MM.1S (cell line): ENCODE measurements at regions not wholly inside any gene's neighbourhood (a gene's known extent, or its start where the extent isn't known, plus 50 kb on each side); places are given as distances from the start of the nearest gene placed in this dataset.

Experiments used
- EZH2 ChIP-seq: fragments of 300-600 bp; sonication (generic); optimal IDR thresholded peaks from 2 replicates; pipeline ENCODE3; 2017; ENCODE audit warnings: low read depth, mild to moderate bottlenecking, antibody characterized with exemption, low read length, mixed read lengths
- EZH2phosphoT487 ChIP-seq: fragments of 300-600 bp; sonication (generic); IDR thresholded peaks from 2 replicates; pipeline ENCODE4 v1.6.1; 2018; ENCODE audit warnings: antibody characterized with exemption, low read length
- TF ChIP-seq, protein P1 (sequence below): fragments of 300-600 bp; sonication (generic); IDR thresholded peaks from 2 replicates; pipeline ENCODE4 v1.5.1; 2016; ENCODE audit warnings: antibody characterized with exemption, low read length, mixed read lengths

DNA sequence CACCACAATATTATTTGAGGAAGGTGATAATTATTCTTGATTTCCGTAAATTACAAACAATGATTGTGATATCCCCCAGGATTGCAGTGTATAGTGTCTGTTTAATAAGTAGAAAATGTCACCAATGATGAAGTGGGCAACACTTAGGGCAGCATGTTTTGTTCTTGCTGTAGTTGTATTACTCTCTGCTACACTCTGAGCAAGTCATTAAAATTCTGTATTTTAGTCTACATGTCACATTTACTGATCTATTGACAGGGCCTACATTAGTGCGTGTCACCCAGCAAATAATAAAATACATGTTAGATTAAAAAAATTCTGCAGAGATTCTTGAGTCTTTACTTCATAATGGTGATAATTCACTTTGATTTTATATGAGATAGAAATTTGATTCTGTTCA is 247.6 kb downstream of the TMX3 start:
- TF ChIP-seq, protein P1, sequence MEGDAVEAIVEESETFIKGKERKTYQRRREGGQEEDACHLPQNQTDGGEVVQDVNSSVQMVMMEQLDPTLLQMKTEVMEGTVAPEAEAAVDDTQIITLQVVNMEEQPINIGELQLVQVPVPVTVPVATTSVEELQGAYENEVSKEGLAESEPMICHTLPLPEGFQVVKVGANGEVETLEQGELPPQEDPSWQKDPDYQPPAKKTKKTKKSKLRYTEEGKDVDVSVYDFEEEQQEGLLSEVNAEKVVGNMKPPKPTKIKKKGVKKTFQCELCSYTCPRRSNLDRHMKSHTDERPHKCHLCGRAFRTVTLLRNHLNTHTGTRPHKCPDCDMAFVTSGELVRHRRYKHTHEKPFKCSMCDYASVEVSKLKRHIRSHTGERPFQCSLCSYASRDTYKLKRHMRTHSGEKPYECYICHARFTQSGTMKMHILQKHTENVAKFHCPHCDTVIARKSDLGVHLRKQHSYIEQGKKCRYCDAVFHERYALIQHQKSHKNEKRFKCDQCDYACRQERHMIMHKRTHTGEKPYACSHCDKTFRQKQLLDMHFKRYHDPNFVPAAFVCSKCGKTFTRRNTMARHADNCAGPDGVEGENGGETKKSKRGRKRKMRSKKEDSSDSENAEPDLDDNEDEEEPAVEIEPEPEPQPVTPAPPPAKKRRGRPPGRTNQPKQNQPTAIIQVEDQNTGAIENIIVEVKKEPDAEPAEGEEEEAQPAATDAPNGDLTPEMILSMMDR, result no peak
- TF ChIP-seq EZH2, result no peak
- no peak for TF ChIP-seq EZH2phosphoT487
